Nephron progenitor cell (in vitro differentiated cells): ENCODE measurements at regions not wholly inside any gene's neighbourhood (a gene's known extent, or its start where the extent isn't known, plus 50 kb on each side); places are given as distances from the start of the nearest gene placed in this dataset.

Experiments
- DNase-seq: peaks from one replicate; pipeline ENCODE4 v3.0.0; 2021
- H3K27ac Mint-ChIP-seq: 2 replicates; pipeline ENCODE4 v1.8.0; 2021; ENCODE audit warnings: mild to moderate bottlenecking, moderate library complexity, mixed read lengths
- H3K27me3 Mint-ChIP-seq: 2 replicates; pipeline ENCODE4 v1.8.0; 2021; ENCODE audit warnings: mild to moderate bottlenecking, low read depth, mixed read lengths; ENCODE audit not compliant: poor library complexity
- H3K36me3 Mint-ChIP-seq: 2 replicates; pipeline ENCODE4 v1.8.0; 2021; ENCODE audit warnings: low read depth, mixed read lengths
- H3K4me1 Mint-ChIP-seq: 2 replicates; pipeline ENCODE4 v1.8.0; 2021; ENCODE audit warnings: mixed read lengths
- H3K4me3 Mint-ChIP-seq: 2 replicates; pipeline ENCODE4 v1.8.0; 2021; ENCODE audit warnings: mild to moderate bottlenecking, moderate library complexity, mixed read lengths
- H3K9me3 Mint-ChIP-seq: 2 replicates; pipeline ENCODE4 v1.8.0; 2021; ENCODE audit warnings: mild to moderate bottlenecking, moderate library complexity, mixed read lengths
- CTCF ChIP-seq: fragments of 200-600 bp; sonication (generic); IDR thresholded peaks from 2 replicates; pipeline ENCODE4 v1.5.0; 2021; ENCODE audit warnings: antibody characterized with exemption

GRCh38 chr20:40319741-40320516, 369.1 kb downstream of the MAFB start:
- DNase-seq, result no peak
- Mint-ChIP-seq H3K4me3 (no peak overlapping the region), H3K4me1 (peaks cover 6% of the 10 kb centered on the region), H3K27me3 (peaks cover 11% of the 10 kb centered on the region), H3K27ac (no peak overlapping the region), H3K36me3 (no peaks in the 10 kb centered on the region), H3K9me3 (no peaks in the 10 kb centered on the region)
- no peak for TF ChIP-seq CTCF

- Mint-ChIP-seq H3K27ac (no peak overlapping the region), H3K27me3 (peaks cover 14% of the 10 kb centered on the region), H3K36me3 (no peaks in the 10 kb centered on the region), H3K4me3 (no peak overlapping the region), H3K4me1 (peaks cover 6% of the 10 kb centered on the region), H3K9me3 (no peaks in the 10 kb centered on the region)
- TF ChIP-seq CTCF, result no peak
- no peak for DNase-seq
These were observed 370.0 kb downstream of the MAFB start for GRCh38 chr20:40319056-40319455.

GRCh38 chr20:40317156-40317790, 371.8 kb downstream of the MAFB start:
- H3K9me3 Mint-ChIP-seq, result no peaks in the 10 kb centered on the region
- no peak for TF ChIP-seq CTCF
- no peaks in the 10 kb centered on the region for H3K36me3 Mint-ChIP-seq
- no peak overlapping the region for H3K4me3 Mint-ChIP-seq
- H3K27me3 Mint-ChIP-seq, result peaks cover 14% of the 10 kb centered on the region
- no peak for DNase-seq
- H3K27ac Mint-ChIP-seq, result no peak overlapping the region
- peaks cover 6% of the 10 kb centered on the region for H3K4me1 Mint-ChIP-seq

GRCh38 chr20:40314278-40314677, 374.8 kb downstream of the MAFB start:
- Mint-ChIP-seq H3K9me3 (no peaks in the 10 kb centered on the region), H3K4me3 (no peak overlapping the region), H3K27me3 (peaks cover 17% of the 10 kb centered on the region), H3K27ac (no peak overlapping the region), H3K4me1 (peaks cover 6% of the 10 kb centered on the region), H3K36me3 (no peaks in the 10 kb centered on the region)
- no peak for TF ChIP-seq CTCF
- DNase-seq, result no peak

GRCh38 chr20:40313730-40314129, 375.3 kb downstream of the MAFB start:
- Mint-ChIP-seq H3K4me3 (no peak overlapping the region), H3K27ac (no peak overlapping the region), H3K27me3 (peaks cover 17% of the 10 kb centered on the region), H3K4me1 (peaks cover 6% of the 10 kb centered on the region), H3K36me3 (no peaks in the 10 kb centered on the region), H3K9me3 (no peaks in the 10 kb centered on the region)
- DNase-seq, result no peak
- no peak for TF ChIP-seq CTCF

GRCh38 chr20:40309731-40310130, 379.3 kb downstream of the MAFB start:
- no peak for TF ChIP-seq CTCF
- H3K4me3 Mint-ChIP-seq, result no peak overlapping the region
- no peak overlapping the region for H3K27ac Mint-ChIP-seq
- H3K36me3 Mint-ChIP-seq, result no peaks in the 10 kb centered on the region
- DNase-seq, result no peak
- peaks cover 17% of the 10 kb centered on the region for H3K4me1 Mint-ChIP-seq
- H3K9me3 Mint-ChIP-seq, result no peaks in the 10 kb centered on the region
- H3K27me3 Mint-ChIP-seq, result peaks cover 5% of the 10 kb centered on the region
